Activated CD8-positive, alpha-beta memory T cell treated with anti-CD3 and anti-CD28 coated beads, Interleukin-2, amount 50 U/mL, for 4 hours (primary cell): ENCODE measurements at regions not wholly inside any gene's neighbourhood (a gene's known extent, or its start where the extent isn't known, plus 50 kb on each side); places are given as distances from the start of the nearest gene placed in this dataset.
"Not testable (repeated sequence)": the region's sequence is repeated elsewhere in the genome, so short reads cannot be mapped to it uniquely, and the experiment has no call there.

ENCODE experiments used
- DNase-seq: peaks from one replicate; pipeline ENCODE4 v3.0.0-alpha.2; 2020

- DNase-seq = no peak
Observed at GRCh38 chr10:9075420-9075819, 1020.9 kb downstream of the GATA3 start.

GRCh38 chr10:9076066-9076465 lies 1021.6 kb downstream of the GATA3 start:
- DNase-seq = no peak

- no peak for DNase-seq
Observed at GRCh38 chr10:9081253-9081652, 1026.8 kb downstream of the GATA3 start.

GRCh38 chr10:9081961-9082360 lies 1027.5 kb downstream of the GATA3 start:
- no peak for DNase-seq

GRCh38 chr10:9091530-9092093 lies 1037.1 kb downstream of the GATA3 start:
- no peak for DNase-seq

GRCh38 chr10:9096288-9096687 lies 1041.8 kb downstream of the GATA3 start:
- peak; percentile 19 for DNase-seq

GRCh38 chr10:9097206-9097990 lies 1042.9 kb downstream of the GATA3 start:
- no peak for DNase-seq

- no peak for DNase-seq
Observed at GRCh38 chr10:9097991-9098306, 1043.5 kb downstream of the GATA3 start.

- no peak for DNase-seq
Observed at GRCh38 chr10:9102026-9102425, 1047.5 kb downstream of the GATA3 start.

GRCh38 chr10:9103301-9103700 lies 1048.8 kb downstream of the GATA3 start:
- DNase-seq = no peak

GRCh38 chr10:9111976-9112375 lies 1057.5 kb downstream of the GATA3 start:
- DNase-seq = no peak

GRCh38 chr10:9126728-9127127 lies 1072.2 kb downstream of the GATA3 start:
- no peak for DNase-seq

GRCh38 chr10:9137368-9137767 lies 1082.9 kb downstream of the GATA3 start:
- no peak for DNase-seq

GRCh38 chr10:9138829-9139228 lies 1084.3 kb downstream of the GATA3 start:
- DNase-seq = not testable (repeated sequence)

- DNase-seq = no peak
Observed at GRCh38 chr10:9140373-9140772, 1085.9 kb downstream of the GATA3 start.

- DNase-seq = no peak
Observed at GRCh38 chr10:9147475-9147874, 1093.0 kb downstream of the GATA3 start.

- DNase-seq = no peak
Observed at GRCh38 chr10:9149134-9149533, 1094.6 kb downstream of the GATA3 start.

- DNase-seq = not testable (repeated sequence)
Observed at GRCh38 chr10:9153057-9153456, 1098.6 kb downstream of the GATA3 start.

GRCh38 chr10:9157656-9158055 lies 1103.2 kb downstream of the GATA3 start:
- no peak for DNase-seq

- DNase-seq = no peak
Observed at GRCh38 chr10:9158675-9159074, 1104.2 kb downstream of the GATA3 start.

- DNase-seq = no peak
Observed at GRCh38 chr10:9160275-9160674, 1105.8 kb downstream of the GATA3 start.

GRCh38 chr10:9163699-9164098 lies 1109.2 kb downstream of the GATA3 start:
- DNase-seq = no peak

- no peak for DNase-seq
Observed at GRCh38 chr10:9166770-9167169, 1112.3 kb downstream of the GATA3 start.

GRCh38 chr10:9172276-9172675 lies 1117.8 kb downstream of the GATA3 start:
- no peak for DNase-seq

GRCh38 chr10:9175200-9175599 lies 1120.7 kb downstream of the GATA3 start:
- no peak for DNase-seq
